PC-9 (cell line): ENCODE measurements at regions not wholly inside any gene's neighbourhood (a gene's known extent, or its start where the extent isn't known, plus 50 kb on each side); places are given as distances from the start of the nearest gene placed in this dataset.

Source experiments
- CTCF ChIP-seq: fragments of 200-600 bp; sonication (generic); conservative IDR thresholded peaks from 2 replicates; pipeline ENCODE4 v1.6.1; 2017; ENCODE audit warnings: mixed run types, antibody characterized with exemption, mild to moderate bottlenecking, moderate library complexity
- EZH2 ChIP-seq: fragments of 200-600 bp; sonication (generic); IDR thresholded peaks from 2 replicates; pipeline ENCODE4 v1.8.0; 2017; ENCODE audit warnings: antibody characterized with exemption, low read depth

GRCh38 chr5:4553130-4553529 is 587.0 kb upstream of the ADAMTS16 start:
- TF ChIP-seq CTCF (no peak), EZH2 (no peak)
